SK-N-SH (cell line): ENCODE measurements at regions not wholly inside any gene's neighbourhood (a gene's known extent, or its start where the extent isn't known, plus 50 kb on each side); places are given as distances from the start of the nearest gene placed in this dataset.

Source experiments
- CTCF ChIA-PET: fragments of 300-600, 350-600 bp; formaldehyde crosslinking; extraction: SDS; loops from one replicate; lab custom pipeline; 2021; lab: Yijun Ruan, JAX
- POLR2A ChIA-PET: fragments of 350-600 bp; sonication (Branson Sonifier 250); formaldehyde crosslinking; extraction: SDS; loops from one replicate; lab custom pipeline; 2020; ENCODE audit warnings: antibody characterized with exemption, inconsistent platforms; lab: Yijun Ruan, JAX
- DNase-seq: peaks from one replicate; pipeline ENCODE4 v3.0.0; 2012
- H2AFZ ChIP-seq: fragments of 200-600 bp; sonication (generic); 2 replicates; pipeline ENCODE4 v1.8.1; 2016; ENCODE audit warnings: antibody characterized with exemption, mild to moderate bottlenecking, low read depth
- H3F3A ChIP-seq: fragments of 200-600 bp; sonication (generic); replicated peaks from 2 replicates; pipeline ENCODE3; 2016; ENCODE audit warnings: antibody characterized with exemption, mild to moderate bottlenecking; ENCODE audit not compliant: insufficient read depth
- H3K27ac ChIP-seq, 2 experiments: fragments of 200-500 bp in 1 of 2; fragments of 200-600 bp in 1 of 2; sonication (Bioruptor generic) in 1 of 2; sonication (generic), shearing (Covaris generic) in 1 of 2; 2 replicates each; pipeline versions ENCODE4 v1.5.1 to v1.6.1; 2014 to 2016; ENCODE audit warnings: low read depth in 2 of 2, inconsistent platforms in 1 of 2, low read length in 1 of 2, mild to moderate bottlenecking in 1 of 2, mixed read lengths in 1 of 2
- H3K27me3 ChIP-seq: fragments of 200-600 bp; sonication (generic), shearing (Covaris generic); 2 replicates; pipeline ENCODE4 v1.6.1; 2016; ENCODE audit warnings: mixed run types; ENCODE audit not compliant: insufficient read depth
- H3K36me3 ChIP-seq, 2 experiments: fragments of 200-500 bp in 1 of 2; fragments of 200-600 bp in 1 of 2; sonication (Bioruptor generic) in 1 of 2; sonication (generic) in 1 of 2; replicated peaks in 1 of 2; 2 replicates each; pipeline versions ENCODE3 to v1.5.1; 2014 to 2016; ENCODE audit warnings: low read length in 1 of 2, mild to moderate bottlenecking in 1 of 2; ENCODE audit not compliant: insufficient read depth in 2 of 2, control insufficient read depth in 1 of 2
- H3K4me1 ChIP-seq, 2 experiments: fragments of 200-500 bp in 1 of 2; fragments of 200-600 bp in 1 of 2; sonication (Bioruptor generic) in 1 of 2; sonication (generic), shearing (Covaris generic) in 1 of 2; 2 replicates each; pipeline versions ENCODE4 v1.5.1 to v1.6.1; 2014 to 2016; ENCODE audit warnings: low read depth in 1 of 2, low read length in 1 of 2, mixed run types in 1 of 2; ENCODE audit not compliant: insufficient read depth in 2 of 2, control insufficient read depth in 1 of 2
- H3K4me2 ChIP-seq: fragments of 200-600 bp; sonication (generic), shearing (Covaris generic); 2 replicates; pipeline ENCODE4 v1.6.1; 2017; ENCODE audit warnings: mixed run types
- H3K4me3 ChIP-seq, 2 experiments: fragments of 200-500 bp in 1 of 2; fragments of 200-600 bp in 1 of 2; sonication (Bioruptor generic) in 1 of 2; sonication (generic), shearing (Covaris generic) in 1 of 2; 2 replicates each; pipeline versions ENCODE4 v1.5.1 to v1.8.1; 2014 to 2016; ENCODE audit warnings: low read depth in 2 of 2, inconsistent platforms in 1 of 2, low read length in 1 of 2, mild to moderate bottlenecking in 1 of 2, mixed read lengths in 1 of 2, moderate library complexity in 1 of 2
- H3K79me2 ChIP-seq: fragments of 200-600 bp; sonication (generic); 2 replicates; pipeline ENCODE4 v1.8.1; 2017; ENCODE audit warnings: mild to moderate bottlenecking; ENCODE audit not compliant: insufficient read depth
- H3K9ac ChIP-seq: fragments of 200-600 bp; sonication (generic); 2 replicates; pipeline ENCODE4 v1.6.1; 2017; ENCODE audit warnings: mixed run types
- H3K9me2 ChIP-seq: fragments of 200-600 bp; sonication (generic); 2 replicates; pipeline ENCODE4 v1.6.1; 2017; ENCODE audit warnings: mixed run types
- H3K9me3 ChIP-seq: fragments of 200-600 bp; sonication (generic); 2 replicates; pipeline ENCODE4 v1.6.1; 2017; ENCODE audit warnings: mixed run types, mild to moderate bottlenecking, moderate library complexity
- H4K20me1 ChIP-seq: fragments of 200-600 bp; sonication (generic); 2 replicates; pipeline ENCODE4 v1.6.1; 2017; ENCODE audit warnings: mild to moderate bottlenecking, mixed run types; ENCODE audit not compliant: insufficient read depth
- ELF1 ChIP-seq: IDR thresholded peaks from 2 replicates; pipeline ENCODE4 v1.4.0; 2012
- EP300 ChIP-seq, 2 experiments: IDR thresholded peaks; 2 replicates each; pipeline versions ENCODE4 v1.4.0 to v1.6.1; 2012; ENCODE audit warnings: borderline replicate concordance in 1 of 2, low read depth in 1 of 2, low read length in 1 of 2
- EZH2phosphoT487 ChIP-seq: fragments of 200-600 bp; sonication (generic); IDR thresholded peaks from 2 replicates; pipeline ENCODE4 v1.6.1; 2017; ENCODE audit warnings: low read depth, mixed run types, mild to moderate bottlenecking, antibody characterized with exemption, moderate library complexity, borderline replicate concordance
- FOXJ3 ChIP-seq: sonication (generic); formaldehyde crosslinking; IDR thresholded peaks from 2 replicates; pipeline ENCODE4 v1.5.1; 2020; ENCODE audit warnings: mild to moderate bottlenecking, missing genetic modification reagents
- FOXM1 ChIP-seq: IDR thresholded peaks from 2 replicates; pipeline ENCODE4 v1.4.0; 2012; ENCODE audit warnings: low read depth, mild to moderate bottlenecking
- GATA2 ChIP-seq: sonication (generic); formaldehyde crosslinking; IDR thresholded peaks from 2 replicates; pipeline ENCODE4 v1.5.0; 2020; ENCODE audit warnings: mild to moderate bottlenecking, missing genetic modification reagents
- IRF3 ChIP-seq: fragments of 150-350 bp; IDR thresholded peaks from 2 replicates; pipeline ENCODE4 v1.6.1; 2016; ENCODE audit warnings: mild to moderate bottlenecking, low read depth, low read length
- JUND ChIP-seq: IDR thresholded peaks from 2 replicates; pipeline ENCODE4 v1.4.0; 2012
- MAX ChIP-seq: IDR thresholded peaks from 2 replicates; pipeline ENCODE4 v1.4.0; 2012; ENCODE audit warnings: low read depth
- MEF2A ChIP-seq: IDR thresholded peaks from 2 replicates; pipeline ENCODE4 v1.4.0; 2012; ENCODE audit warnings: low read depth, borderline replicate concordance
- NFIC ChIP-seq: IDR thresholded peaks from 2 replicates; pipeline ENCODE4 v1.4.0; 2012; ENCODE audit warnings: borderline replicate concordance
- NRF1 ChIP-seq: IDR thresholded peaks from 2 replicates; pipeline ENCODE4 v1.6.1; 2012; ENCODE audit warnings: low read depth, mild to moderate bottlenecking, low read length
- PBX3 ChIP-seq: IDR thresholded peaks from 2 replicates; pipeline ENCODE4; 2012
- POLR2AphosphoS5 ChIP-seq: IDR thresholded peaks from 2 replicates; pipeline ENCODE4 v1.6.1; 2012; ENCODE audit warnings: low read depth, low read length
- REST ChIP-seq: IDR thresholded peaks from 2 replicates; pipeline ENCODE4 v1.6.1; 2012; ENCODE audit warnings: mild to moderate bottlenecking, low read depth, low read length, moderate library complexity
- RXRA ChIP-seq: IDR thresholded peaks from 2 replicates; pipeline ENCODE4 v1.4.0; 2012; ENCODE audit warnings: low read depth, mild to moderate bottlenecking, borderline replicate concordance
- SMC3 ChIP-seq: IDR thresholded peaks from 2 replicates; pipeline ENCODE4 v1.6.1; 2012; ENCODE audit warnings: low read depth, low read length, improper control_type of control experiment
- YY1 ChIP-seq: IDR thresholded peaks from 2 replicates; pipeline ENCODE4 v1.4.0; 2012; ENCODE audit warnings: low read depth, mild to moderate bottlenecking
- WGBS: methylation state at CpG from one replicate; pipeline ENCODE4 v1.1.6; 2017; ENCODE audit warnings: low lambda C conversion rate; 5-methylcytosine and 5-hydroxymethylcytosine counted together
- TF ChIP-seq, protein P1 (sequence below): fragments of 200-600 bp; sonication (generic); IDR thresholded peaks from 2 replicates; pipeline ENCODE4 v1.6.1; 2017; ENCODE audit warnings: antibody characterized with exemption, mild to moderate bottlenecking, moderate library complexity

DNA sequence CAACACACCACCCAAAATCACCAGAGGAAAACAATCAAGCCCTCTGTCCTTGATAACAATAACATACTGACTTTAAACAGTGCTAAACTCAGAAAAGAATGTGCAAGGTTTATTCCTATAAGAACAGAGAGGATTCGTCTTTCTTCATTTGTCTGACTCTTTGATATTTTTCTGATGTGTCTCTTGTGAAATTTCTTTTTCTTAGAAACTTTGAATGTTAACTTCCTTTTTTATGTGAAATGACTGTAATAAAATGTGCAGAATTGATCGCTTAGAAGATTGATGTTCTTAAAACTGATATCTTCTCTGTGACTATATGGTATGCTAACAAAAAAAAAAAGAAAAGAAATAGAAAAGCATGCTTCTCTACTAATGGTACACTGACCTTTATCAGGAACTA, 947.4 kb upstream of the CITED2 start:
- no peaks in the 10 kb centered on the region for H3K27me3 ChIP-seq
- no peaks in the 10 kb centered on the region for H3K4me1 ChIP-seq
- H3K9me3 ChIP-seq = no peaks in the 10 kb centered on the region; the same call in 1 of the 2 replicates
- WGBS = 87% methylated on average over 2 of the region's 2 CpGs
- no peaks in the 10 kb centered on the region for H3K36me3 ChIP-seq
- no peak overlapping the region for H3K4me3 ChIP-seq
- no peak overlapping the region for H3K9ac ChIP-seq
- no peak overlapping the region for H3K4me2 ChIP-seq
- TF ChIP-seq SMC3 = no peak
- no peak for TF ChIP-seq EP300 (IDR thresholded peaks at IDR 0.05; ENCODE audit: borderline replicate concordance in 1 of 2, low read depth in 1 of 2, low read length in 1 of 2)
- no peak for TF ChIP-seq NRF1
- no peak for TF ChIP-seq IRF3
- no peak for TF ChIP-seq FOXJ3 (CRISPR knock-in tag)
- TF ChIP-seq PBX3 = no peak
- TF ChIP-seq EZH2phosphoT487 = no peak
- TF ChIP-seq, all 33 proteins: peak for 0
- 0 out of 2 replicates have a peak overlapping the region, but pooled peaks have one; percentile 70 for H2AFZ ChIP-seq
- POLR2A ChIA-PET = no interaction called here
- H4K20me1 ChIP-seq = no peaks in the 10 kb centered on the region
- no peak overlapping the region for H3K27ac ChIP-seq
- H3F3A ChIP-seq = peaks cover 4% of the 10 kb centered on the region
- H3K9me2 ChIP-seq = no peaks in the 10 kb centered on the region
- H3K79me2 ChIP-seq = no peaks in the 10 kb centered on the region
- DNase-seq = no peak
- CTCF ChIA-PET = no interaction called here

GRCh38 chr6:140320081-140321080, 945.9 kb upstream of the CITED2 start:
- no peaks in the 10 kb centered on the region for H3K4me1 ChIP-seq
- ChIA-PET CTCF (interaction anchor here (0.7 kb wide), 1 partner anchor 24 kb away, joined by 4 read pairs; no protein-coding TSS in a partner anchor), POLR2A (no interaction called here)
- no peak overlapping the region for H3K4me3 ChIP-seq
- H4K20me1 ChIP-seq = no peaks in the 10 kb centered on the region
- H3K79me2 ChIP-seq = no peaks in the 10 kb centered on the region
- TF ChIP-seq REST (no peak), RXRA (no peak), ELF1 (no peak), GATA2 (CRISPR knock-in tag) (no peak), YY1 (no peak), JUND (no peak), POLR2AphosphoS5 (no peak), MAX (no peak), FOXM1 (no peak), MEF2A (no peak), NFIC (no peak)
- TF ChIP-seq, protein P1, sequence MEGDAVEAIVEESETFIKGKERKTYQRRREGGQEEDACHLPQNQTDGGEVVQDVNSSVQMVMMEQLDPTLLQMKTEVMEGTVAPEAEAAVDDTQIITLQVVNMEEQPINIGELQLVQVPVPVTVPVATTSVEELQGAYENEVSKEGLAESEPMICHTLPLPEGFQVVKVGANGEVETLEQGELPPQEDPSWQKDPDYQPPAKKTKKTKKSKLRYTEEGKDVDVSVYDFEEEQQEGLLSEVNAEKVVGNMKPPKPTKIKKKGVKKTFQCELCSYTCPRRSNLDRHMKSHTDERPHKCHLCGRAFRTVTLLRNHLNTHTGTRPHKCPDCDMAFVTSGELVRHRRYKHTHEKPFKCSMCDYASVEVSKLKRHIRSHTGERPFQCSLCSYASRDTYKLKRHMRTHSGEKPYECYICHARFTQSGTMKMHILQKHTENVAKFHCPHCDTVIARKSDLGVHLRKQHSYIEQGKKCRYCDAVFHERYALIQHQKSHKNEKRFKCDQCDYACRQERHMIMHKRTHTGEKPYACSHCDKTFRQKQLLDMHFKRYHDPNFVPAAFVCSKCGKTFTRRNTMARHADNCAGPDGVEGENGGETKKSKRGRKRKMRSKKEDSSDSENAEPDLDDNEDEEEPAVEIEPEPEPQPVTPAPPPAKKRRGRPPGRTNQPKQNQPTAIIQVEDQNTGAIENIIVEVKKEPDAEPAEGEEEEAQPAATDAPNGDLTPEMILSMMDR = no peak
- H3K9me3 ChIP-seq = no peaks in the 10 kb centered on the region
- no peak overlapping the region for H3K9ac ChIP-seq
- WGBS = 93% methylated on average over 4 of the region's 4 CpGs
- H3K27me3 ChIP-seq = no peaks in the 10 kb centered on the region
- DNase-seq = no peak
- H2AFZ ChIP-seq = no peak overlapping the region
- peaks cover 4% of the 10 kb centered on the region for H3F3A ChIP-seq
- no peaks in the 10 kb centered on the region for H3K36me3 ChIP-seq
- no peak overlapping the region for H3K4me2 ChIP-seq
- H3K9me2 ChIP-seq = no peaks in the 10 kb centered on the region
- no peak overlapping the region for H3K27ac ChIP-seq
